ENCODE measurements at regions not wholly inside any gene's neighbourhood (a gene's known extent, or its start where the extent isn't known, plus 50 kb on each side); places are given as distances from the start of the nearest gene placed in this dataset.

DNA sequence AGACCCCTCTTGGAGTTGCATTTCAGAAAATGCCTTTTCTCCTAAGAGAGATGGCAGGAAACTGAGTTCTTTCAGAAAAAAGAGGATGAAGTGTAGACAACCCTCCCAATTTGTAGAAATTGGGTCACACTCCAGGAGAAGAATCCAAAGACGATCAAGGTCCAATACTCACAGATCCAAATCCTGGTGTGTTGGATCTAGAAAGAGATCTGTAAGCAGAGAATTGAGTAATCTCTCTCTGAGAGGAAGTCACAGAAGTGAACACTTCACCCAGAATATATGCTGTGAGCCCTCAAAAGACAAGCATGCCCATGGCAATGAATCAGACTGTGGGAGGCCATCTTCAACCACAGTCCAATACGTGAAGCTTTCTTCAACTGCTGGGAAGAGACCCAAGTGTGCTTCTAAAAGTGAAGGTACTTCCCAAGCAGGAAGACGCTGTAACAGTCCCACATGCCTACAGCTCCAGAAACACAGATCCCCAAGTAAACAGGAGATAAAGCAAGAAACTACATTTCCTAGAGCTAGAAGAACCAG, 182.7 kb downstream of the SMC2 start:
- TF ChIP-seq POLR2A (IDR thresholded peaks at IDR 0.05; ENCODE audit: low read depth, low read length) (no peak), TAF1 (IDR thresholded peaks at IDR 0.05; ENCODE audit: borderline replicate concordance, low read depth, low read length) (no peak)
